Esophagus muscularis mucosa (tissue), 4 donors: ENCODE measurements at regions not wholly inside any gene's neighbourhood (a gene's known extent, or its start where the extent isn't known, plus 50 kb on each side); places are given as distances from the start of the nearest gene placed in this dataset.

ENCODE experiments used
- DNase-seq: peaks from one replicate; pipeline ENCODE4 v3.0.0-alpha.2; 2017; ENCODE audit errors: extremely low spot score
- H3K27ac ChIP-seq, 4 donors: fragments of 200-600 bp; sonication (generic); replicated peaks in 1 of 4; 1 replicate in 3 of 4; 2 replicates in 1 of 4; pipeline ENCODE4 v1.5.1; 2016 to 2019; ENCODE audit warnings: mild to moderate bottlenecking in 1 of 4
- H3K27me3 ChIP-seq, 4 donors: fragments of 200-600 bp; sonication (generic); one replicate each; pipeline versions ENCODE4 v1.5.1 to v1.6.0; 2016 to 2019
- H3K36me3 ChIP-seq, 4 donors: fragments of 200-600 bp; sonication (generic); one replicate each; pipeline ENCODE4 v1.5.1; 2016 to 2019
- H3K4me1 ChIP-seq, 4 donors: fragments of 200-600 bp; sonication (generic); one replicate each; pipeline ENCODE4 v1.5.1; 2016 to 2019
- H3K4me3 ChIP-seq, 4 donors: fragments of 200-600 bp; sonication (generic); 1 replicate in 2 of 4; 2 replicates in 2 of 4; pipeline ENCODE4 v1.5.1; 2016 to 2019; ENCODE audit warnings: mild to moderate bottlenecking in 4 of 4, moderate library complexity in 1 of 4
- H3K9me3 ChIP-seq, 4 donors: fragments of 200-600 bp; sonication (generic); 1 replicate in 3 of 4; 2 replicates in 1 of 4; pipeline ENCODE4 v1.5.1; 2016 to 2019
- CTCF ChIP-seq, 3 experiments: fragments of 200-600 bp in 2 of 3; fragments of 450-650 bp in 1 of 3; sonication (generic) in 2 of 3; IDR thresholded peaks; one replicate each; pipeline ENCODE4 v1.5.1; 2017 to 2019; ENCODE audit warnings: antibody characterized with exemption in 3 of 3, mild to moderate bottlenecking in 2 of 3, moderate library complexity in 1 of 3
- EP300 ChIP-seq: sonication (generic); formaldehyde crosslinking; IDR thresholded peaks from one replicate; pipeline ENCODE4 v1.6.1; 2017; ENCODE audit warnings: antibody characterized with exemption
- POLR2A ChIP-seq: fragments of 450-650 bp; IDR thresholded peaks from one replicate; pipeline ENCODE4 v1.6.1; 2017; ENCODE audit warnings: antibody characterized with exemption, moderate library complexity, mild to moderate bottlenecking, low read depth
- POLR2AphosphoS5 ChIP-seq, 2 donors: sonication (generic); formaldehyde crosslinking; IDR thresholded peaks; one replicate each; pipeline ENCODE4 v1.6.1; 2017; ENCODE audit warnings: antibody characterized with exemption in 2 of 2
- WGBS: methylation state at CpG from one replicate; pipeline ENCODE4 v1.1.5; 2018; 5-methylcytosine and 5-hydroxymethylcytosine counted together
- intact Hi-C: fragments of 100-400 bp; cut with DNase I; formaldehyde crosslinking; loops from one replicate; pipeline ENCODE4 v1.15.1; 2023

GRCh38 chr1:229065613-229066012 is 205.3 kb upstream of the RAB4A start:
- no peaks in the 10 kb centered on the region for H3K36me3 ChIP-seq
- TF ChIP-seq POLR2A (no peak), EP300 (no peak), CTCF (IDR thresholded peaks at IDR 0.05) (no peak), POLR2AphosphoS5 (IDR thresholded peaks at IDR 0.05) (no peak)
- H3K27me3 ChIP-seq, result no peaks in the 10 kb centered on the region
- intact Hi-C loops, result no loop called here
- H3K4me1 ChIP-seq, result peaks cover 19 to 59% (median 46%) of the 10 kb centered on the region in 4 donors
- H3K27ac ChIP-seq, result no peak overlapping the region
- no peak overlapping the region for H3K4me3 ChIP-seq
- DNase-seq, result peak; percentile 37
- WGBS, result 100% methylated on average over 3 of the region's 3 CpGs
- H3K9me3 ChIP-seq, result no peaks in the 10 kb centered on the region

GRCh38 chr1:229066591-229066990 is 204.3 kb upstream of the RAB4A start:
- Histone ChIP-seq H3K4me1 (peaks cover 19 to 60% (median 53%) of the 10 kb centered on the region in 4 donors), H3K4me3 (no peak overlapping the region), H3K36me3 (no peaks in the 10 kb centered on the region), H3K27ac (no peak overlapping the region), H3K9me3 (no peaks in the 10 kb centered on the region), H3K27me3 (no peaks in the 10 kb centered on the region)
- WGBS, result 65% methylated on average over 3 of the region's 3 CpGs
- TF ChIP-seq EP300 (no peak), POLR2AphosphoS5 (IDR thresholded peaks at IDR 0.05) (no peak), POLR2A (no peak), CTCF (IDR thresholded peaks at IDR 0.05) (no peak)
- intact Hi-C loops, result no loop called here
- DNase-seq, result peak; percentile 39

GRCh38 chr1:229067546-229067945 is 203.4 kb upstream of the RAB4A start:
- 66% methylated on average over 5 of the region's 5 CpGs for WGBS
- peak; percentile 55 for DNase-seq

GRCh38 chr1:229068270-229068987 is 202.5 kb upstream of the RAB4A start:
- Histone ChIP-seq H3K27me3 (no peaks in the 10 kb centered on the region), H3K9me3 (no peaks in the 10 kb centered on the region), H3K4me3 (no peak overlapping the region), H3K27ac (peak overlapping the region in 1 of 4 donors; percentile 12), H3K4me1 (peaks cover 16 to 42% (median 38%) of the 10 kb centered on the region in 4 donors), H3K36me3 (no peaks in the 10 kb centered on the region)
- peak; percentile 90 for DNase-seq
- WGBS, result 53% methylated on average over 7 of the region's 7 CpGs
- intact Hi-C loops, result no loop called here
- TF ChIP-seq POLR2A (no peak), POLR2AphosphoS5 (IDR thresholded peaks at IDR 0.05) (peak in 1 of 2 donors; percentile 22)

More at GRCh38 chr1:229067546-229067945, 203.4 kb upstream of the RAB4A start:
- H3K4me1 ChIP-seq, result peaks cover 16 to 51% (median 45%) of the 10 kb centered on the region in 4 donors
- no peaks in the 10 kb centered on the region for H3K36me3 ChIP-seq
- TF ChIP-seq CTCF (IDR thresholded peaks at IDR 0.05) (no peak), EP300 (no peak), POLR2A (no peak), POLR2AphosphoS5 (IDR thresholded peaks at IDR 0.05) (no peak)
- no peaks in the 10 kb centered on the region for H3K27me3 ChIP-seq
- no peak overlapping the region for H3K27ac ChIP-seq
- no peak overlapping the region for H3K4me3 ChIP-seq
- H3K9me3 ChIP-seq, result no peaks in the 10 kb centered on the region
- intact Hi-C loops, result no loop called here

GRCh38 chr1:229069176-229069575 is 201.7 kb upstream of the RAB4A start:
- no peak for DNase-seq
- TF ChIP-seq EP300 (no peak), POLR2AphosphoS5 (IDR thresholded peaks at IDR 0.05) (no peak), POLR2A (no peak), CTCF (IDR thresholded peaks at IDR 0.05) (no peak)
- intact Hi-C loops, result no loop called here
- Histone ChIP-seq H3K4me1 (peaks cover 16 to 37% (median 34%) of the 10 kb centered on the region in 4 donors), H3K4me3 (no peak overlapping the region), H3K27ac (peak overlapping the region in 1 of 4 donors; percentile 58), H3K27me3 (no peaks in the 10 kb centered on the region), H3K9me3 (no peaks in the 10 kb centered on the region), H3K36me3 (no peaks in the 10 kb centered on the region)
